ENCODE measurements at regions not wholly inside any gene's neighbourhood (a gene's known extent, or its start where the extent isn't known, plus 50 kb on each side); places are given as distances from the start of the nearest gene placed in this dataset.

DNA sequence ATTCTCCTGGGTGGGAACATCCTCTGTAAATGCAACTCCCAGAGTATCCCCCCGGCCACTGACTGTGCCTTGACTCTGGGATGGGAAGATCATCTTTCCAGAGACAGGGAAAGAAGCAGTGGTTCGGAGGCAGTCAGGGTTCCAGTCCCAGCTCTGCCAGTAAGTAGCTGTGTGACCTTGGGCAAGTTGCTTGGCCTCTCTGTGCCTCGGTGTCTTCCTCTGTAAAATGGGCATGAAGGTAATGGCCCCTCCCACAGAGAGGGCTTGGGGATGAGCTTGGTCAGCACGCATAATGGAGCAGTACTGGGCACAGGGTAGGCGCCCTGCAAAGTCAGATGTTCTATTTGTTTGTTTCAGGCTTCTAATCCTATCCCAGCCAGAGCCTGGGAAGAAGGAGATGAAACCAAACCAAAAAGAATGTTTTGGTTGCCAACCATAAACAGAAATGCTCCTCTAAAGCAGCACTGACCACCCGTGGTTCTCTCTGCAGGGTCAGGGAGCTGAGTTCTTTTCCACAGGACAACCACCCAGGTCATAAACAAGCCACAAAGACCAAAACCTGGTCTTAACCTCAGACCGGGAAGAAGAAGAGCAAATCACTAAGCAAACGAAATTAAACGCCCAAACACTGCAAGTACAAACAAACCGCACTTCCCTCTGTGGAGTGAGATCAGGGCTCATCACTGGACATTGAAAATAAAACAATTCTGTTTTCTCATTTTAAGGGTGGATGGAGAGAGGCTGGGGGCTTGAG is 381.0 kb upstream of the SULF2 start:
- H3K9ac ChIP-seq (ENCODE audit: extremely low read depth, low read length, poor library complexity, severe bottlenecking), result no peak overlapping the region
- peaks cover 12% of the 10 kb centered on the region for H3K4me1 Mint-ChIP-seq
- no peak overlapping the region for H3K4me3 ChIP-seq (ENCODE audit: low read length)
- TF ChIP-seq, protein P1, sequence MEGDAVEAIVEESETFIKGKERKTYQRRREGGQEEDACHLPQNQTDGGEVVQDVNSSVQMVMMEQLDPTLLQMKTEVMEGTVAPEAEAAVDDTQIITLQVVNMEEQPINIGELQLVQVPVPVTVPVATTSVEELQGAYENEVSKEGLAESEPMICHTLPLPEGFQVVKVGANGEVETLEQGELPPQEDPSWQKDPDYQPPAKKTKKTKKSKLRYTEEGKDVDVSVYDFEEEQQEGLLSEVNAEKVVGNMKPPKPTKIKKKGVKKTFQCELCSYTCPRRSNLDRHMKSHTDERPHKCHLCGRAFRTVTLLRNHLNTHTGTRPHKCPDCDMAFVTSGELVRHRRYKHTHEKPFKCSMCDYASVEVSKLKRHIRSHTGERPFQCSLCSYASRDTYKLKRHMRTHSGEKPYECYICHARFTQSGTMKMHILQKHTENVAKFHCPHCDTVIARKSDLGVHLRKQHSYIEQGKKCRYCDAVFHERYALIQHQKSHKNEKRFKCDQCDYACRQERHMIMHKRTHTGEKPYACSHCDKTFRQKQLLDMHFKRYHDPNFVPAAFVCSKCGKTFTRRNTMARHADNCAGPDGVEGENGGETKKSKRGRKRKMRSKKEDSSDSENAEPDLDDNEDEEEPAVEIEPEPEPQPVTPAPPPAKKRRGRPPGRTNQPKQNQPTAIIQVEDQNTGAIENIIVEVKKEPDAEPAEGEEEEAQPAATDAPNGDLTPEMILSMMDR (conservative IDR thresholded peaks at IDR 0.05), result no peak
- no peak for DNase-seq
- H3K4me3 Mint-ChIP-seq, result no peak overlapping the region
- H3K9me3 Mint-ChIP-seq, result no peaks in the 10 kb centered on the region
- H3K27me3 Mint-ChIP-seq (ENCODE audit: insufficient read depth), result no peaks in the 10 kb centered on the region
- H3K36me3 Mint-ChIP-seq (ENCODE audit: low read depth), result no peaks in the 10 kb centered on the region
- no peak overlapping the region for H3K27ac Mint-ChIP-seq
- H3K27me3 ChIP-seq (ENCODE audit: control insufficient read depth, insufficient read depth, low read length, poor library complexity, severe bottlenecking), result no peaks in the 10 kb centered on the region
- no peaks in the 10 kb centered on the region for H3K9me3 ChIP-seq (ENCODE audit: control insufficient read depth, low read length)
- no peaks in the 10 kb centered on the region for H3K36me3 ChIP-seq (ENCODE audit: control insufficient read depth, insufficient read depth, low read length)
- WGBS, 2 experiments (ENCODE audit: insufficient coverage in 1 of 2, insufficient read length in 1 of 2), result 80 to 90% methylated on average over 6 to 10 of the region's 10 CpGs
- peaks cover 12% of the 10 kb centered on the region for H3K4me1 ChIP-seq (ENCODE audit: control insufficient read depth, insufficient read depth, low read length)
- no peak overlapping the region for H3K27ac ChIP-seq (ENCODE audit: low read depth, low read length)

DNA sequence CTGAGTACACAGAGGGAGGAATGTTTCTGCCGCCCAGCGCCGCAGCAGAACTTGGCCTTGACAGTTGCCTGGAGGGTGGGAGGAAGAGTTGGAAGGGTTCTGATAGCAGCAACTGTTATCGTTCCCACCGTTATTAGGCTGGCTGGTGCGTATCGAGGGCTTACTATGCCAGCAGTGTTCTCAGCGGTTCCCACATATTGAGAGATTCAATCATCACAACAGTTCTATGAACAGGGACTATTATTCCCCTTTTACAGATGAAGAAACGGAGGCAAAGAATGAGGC is 380.1 kb upstream of the SULF2 start:
- no peak for DNase-seq
- Mint-ChIP-seq H3K27me3 (ENCODE audit: insufficient read depth) (no peaks in the 10 kb centered on the region), H3K4me3 (no peak overlapping the region), H3K4me1 (peaks cover 7% of the 10 kb centered on the region), H3K36me3 (ENCODE audit: low read depth) (no peaks in the 10 kb centered on the region), H3K9me3 (no peaks in the 10 kb centered on the region), H3K27ac (no peak overlapping the region)
- no peaks in the 10 kb centered on the region for H3K27me3 ChIP-seq (ENCODE audit: control insufficient read depth, insufficient read depth, low read length, poor library complexity, severe bottlenecking)
- H3K4me1 ChIP-seq (ENCODE audit: control insufficient read depth, insufficient read depth, low read length), result peaks cover 6% of the 10 kb centered on the region
- no peak overlapping the region for H3K9ac ChIP-seq (ENCODE audit: extremely low read depth, low read length, poor library complexity, severe bottlenecking)
- TF ChIP-seq, protein P1 (conservative IDR thresholded peaks at IDR 0.05), result no peak
- no peak overlapping the region for H3K4me3 ChIP-seq (ENCODE audit: low read length)
- 94 to 98% methylated on average over 9 of the region's 9 CpGs for WGBS, 2 experiments (ENCODE audit: insufficient coverage in 1 of 2, insufficient read length in 1 of 2)
- no peak overlapping the region for H3K27ac ChIP-seq (ENCODE audit: low read depth, low read length)
- H3K36me3 ChIP-seq (ENCODE audit: control insufficient read depth, insufficient read depth, low read length), result no peaks in the 10 kb centered on the region
- no peaks in the 10 kb centered on the region for H3K9me3 ChIP-seq (ENCODE audit: control insufficient read depth, low read length)

DNA sequence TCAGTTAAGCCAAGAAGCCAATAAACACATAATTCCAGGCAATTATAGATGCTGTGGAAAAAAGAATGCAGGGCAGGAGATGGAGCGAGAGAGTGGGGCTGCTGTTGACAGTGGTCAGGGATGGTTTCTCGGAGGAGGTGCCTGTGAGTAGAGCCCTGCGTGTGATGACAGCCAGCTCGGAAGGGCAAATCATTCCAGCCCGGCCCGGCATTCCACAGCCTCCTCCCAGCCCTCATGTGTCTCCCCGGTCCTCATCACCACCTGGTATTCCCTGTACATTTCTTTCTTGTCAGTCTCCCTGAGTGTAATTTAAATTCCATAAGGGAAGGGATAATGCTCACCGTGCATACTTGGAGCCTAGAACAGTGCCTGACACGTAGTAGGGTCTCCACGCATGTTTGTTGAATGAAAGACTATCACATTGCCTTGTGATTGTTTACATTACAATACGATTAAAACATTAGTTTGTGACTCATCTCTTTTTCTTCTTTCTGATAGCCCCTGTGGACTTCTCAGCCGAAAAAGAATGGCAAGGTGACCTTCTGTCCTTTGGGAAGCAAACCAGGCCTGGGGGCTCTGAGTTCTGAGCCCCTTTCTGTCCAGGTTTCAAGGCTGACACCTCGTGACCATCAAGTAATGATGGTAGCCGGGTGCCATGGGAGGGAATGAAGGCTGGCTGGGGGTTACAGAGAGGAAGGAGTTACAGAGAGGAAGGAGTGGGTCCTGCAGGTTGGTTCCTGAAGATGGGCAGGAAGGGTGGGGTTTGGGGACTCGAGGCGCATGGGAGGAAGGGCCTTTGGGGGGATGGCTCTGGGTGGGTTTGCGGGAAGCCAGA is 379.5 kb upstream of the SULF2 start:
- Histone ChIP-seq H3K9me3 (ENCODE audit: control insufficient read depth, low read length) (no peaks in the 10 kb centered on the region), H3K4me3 (ENCODE audit: low read length) (no peak overlapping the region), H3K9ac (ENCODE audit: extremely low read depth, low read length, poor library complexity, severe bottlenecking) (no peak overlapping the region), H3K36me3 (ENCODE audit: control insufficient read depth, insufficient read depth, low read length) (no peaks in the 10 kb centered on the region), H3K27ac (ENCODE audit: low read depth, low read length) (no peak overlapping the region), H3K27me3 (ENCODE audit: control insufficient read depth, insufficient read depth, low read length, poor library complexity, severe bottlenecking) (no peaks in the 10 kb centered on the region), H3K4me1 (ENCODE audit: control insufficient read depth, insufficient read depth, low read length) (peaks cover 6% of the 10 kb centered on the region)
- H3K4me1 Mint-ChIP-seq, result peaks cover 7% of the 10 kb centered on the region
- H3K27ac Mint-ChIP-seq, result no peak overlapping the region
- no peaks in the 10 kb centered on the region for H3K27me3 Mint-ChIP-seq (ENCODE audit: insufficient read depth)
- 84 to 97% methylated on average over 7 to 17 of the region's 17 CpGs for WGBS, 2 experiments (ENCODE audit: insufficient coverage in 1 of 2, insufficient read length in 1 of 2)
- H3K4me3 Mint-ChIP-seq, result no peak overlapping the region
- TF ChIP-seq, protein P1 (conservative IDR thresholded peaks at IDR 0.05), result no peak
- no peaks in the 10 kb centered on the region for H3K36me3 Mint-ChIP-seq (ENCODE audit: low read depth)
- DNase-seq, result no peak
- no peaks in the 10 kb centered on the region for H3K9me3 Mint-ChIP-seq
